Right lobe of liver (tissue), 6 donors: ENCODE measurements at regions not wholly inside any gene's neighbourhood (a gene's known extent, or its start where the extent isn't known, plus 50 kb on each side); places are given as distances from the start of the nearest gene placed in this dataset.

Experiments used
- ATAC-seq, 4 donors: fragments of 200-7000 bp; cut with Tn5 transposase; one replicate each; pipeline ENCODE4 v1.9.1; 2020; ENCODE audit warnings: mild to moderate bottlenecking in 4 of 4, moderate library complexity in 4 of 4
- DNase-seq, 3 donors: peaks; one replicate each; pipeline ENCODE4 v3.0.0-alpha.2; 2020
- H3K27ac ChIP-seq, 3 donors: fragments of 200-600 bp; one replicate each; pipeline ENCODE4 v1.8.0; 2022
- H3K27me3 ChIP-seq, 2 donors: fragments of 200-600 bp; one replicate each; pipeline ENCODE4 v1.8.0; 2022
- H3K36me3 ChIP-seq, 4 donors: fragments of 200-600 bp; sonication (generic) in 1 of 4; one replicate each; pipeline versions ENCODE4 v1.5.1 to v1.8.0; 2017 to 2022; ENCODE audit warnings: control low read depth in 1 of 4
- H3K4me1 ChIP-seq, 4 donors: fragments of 200-600 bp; sonication (generic) in 1 of 4; one replicate each; pipeline versions ENCODE4 v1.5.1 to v1.8.0; 2017 to 2022; ENCODE audit warnings: control low read depth in 1 of 4
- H3K4me3 ChIP-seq, 3 donors: fragments of 200-600 bp; one replicate each; pipeline ENCODE4 v1.8.0; 2022
- H3K9me3 ChIP-seq, 4 donors: fragments of 200-600 bp; sonication (generic) in 1 of 4; one replicate each; pipeline versions ENCODE4 v1.5.1 to v1.8.0; 2017 to 2022; ENCODE audit warnings: control low read depth in 1 of 4
- CTCF ChIP-seq, 4 donors: fragments of 200-600 bp in 3 of 4; fragments of 450-650 bp in 1 of 4; IDR thresholded peaks; one replicate each; pipeline versions ENCODE4 v1.5.1 to v1.8.0; 2016 to 2022; ENCODE audit warnings: antibody characterized with exemption in 4 of 4, mild to moderate bottlenecking in 2 of 4
- POLR2A ChIP-seq: fragments of 450-650 bp; IDR thresholded peaks from one replicate; pipeline ENCODE4 v1.6.1; 2017; ENCODE audit warnings: antibody characterized with exemption, mild to moderate bottlenecking
- WGBS: methylation state at CpG from one replicate; pipeline ENCODE4 v1.1.6; 2018; ENCODE audit warnings: low coverage, low lambda C conversion rate; ENCODE audit not compliant: insufficient coverage; ENCODE audit errors: missing lambda C conversion rate; 5-methylcytosine and 5-hydroxymethylcytosine counted together
- intact Hi-C, 2 donors: fragments of 100-400 bp; cut with DNase I; formaldehyde crosslinking; loops; one replicate each; pipeline versions ENCODE4 v1.11.2 to v1.14.1; 2022
- donor health status: DM: no; HTN: yes; CAD: no.
- donor health status: DM: no; HTN: no; CAD: no.
- donor health status: DM: no; HTN: no; CAD: no.
- donor health status: DM: no; HTN: yes; CAD: no.
- donor health status: DM: no; HTN: yes; CAD: no.

GRCh38 chr6:47381036-47381435 lies 71.3 kb upstream of the TNFRSF21 start:
- ATAC-seq (no peak), DNase-seq (no peak)
- Histone ChIP-seq H3K4me3 (no peak overlapping the region), H3K27ac (no peak overlapping the region), H3K27me3 (no peaks in the 10 kb centered on the region), H3K4me1 (no peaks in the 10 kb centered on the region), H3K36me3 (no peaks in the 10 kb centered on the region), H3K9me3 (no peaks in the 10 kb centered on the region)
- intact Hi-C loops, result no loop called here
- TF ChIP-seq CTCF (IDR thresholded peaks at IDR 0.05), result no peak
- TF ChIP-seq POLR2A, result no peak
- 71% methylated on average over 2 of the region's 2 CpGs for WGBS

- DNase-seq (no peak), ATAC-seq (no peak)
- no peaks in the 10 kb centered on the region for H3K36me3 ChIP-seq
- H3K9me3 ChIP-seq, result no peaks in the 10 kb centered on the region
- H3K4me1 ChIP-seq, result no peaks in the 10 kb centered on the region
- H3K4me3 ChIP-seq, result no peak overlapping the region
- no peak overlapping the region for H3K27ac ChIP-seq
- 90% methylated on average over 1 of the region's 1 CpG for WGBS
- no peak for TF ChIP-seq POLR2A
- no peak for TF ChIP-seq CTCF (IDR thresholded peaks at IDR 0.05)
- no peaks in the 10 kb centered on the region for H3K27me3 ChIP-seq
- intact Hi-C loops, result no loop called here
Measured at GRCh38 chr6:47383360-47383759, 73.7 kb upstream of the TNFRSF21 start.

GRCh38 chr6:47391675-47392074 lies 82.0 kb upstream of the TNFRSF21 start:
- Histone ChIP-seq H3K27ac (no peak overlapping the region), H3K27me3 (no peaks in the 10 kb centered on the region), H3K4me1 (no peaks in the 10 kb centered on the region), H3K36me3 (no peaks in the 10 kb centered on the region), H3K4me3 (no peak overlapping the region), H3K9me3 (no peaks in the 10 kb centered on the region)
- intact Hi-C loops, result no loop called here
- ATAC-seq, result no peak
- TF ChIP-seq CTCF (IDR thresholded peaks at IDR 0.05) (no peak), POLR2A (no peak)
- no peak for DNase-seq

- Histone ChIP-seq H3K9me3 (no peaks in the 10 kb centered on the region), H3K27me3 (no peaks in the 10 kb centered on the region), H3K4me1 (no peaks in the 10 kb centered on the region), H3K36me3 (no peaks in the 10 kb centered on the region), H3K27ac (no peak overlapping the region), H3K4me3 (no peak overlapping the region)
- intact Hi-C loops, result no loop called here
- no peak for TF ChIP-seq POLR2A
- no peak for TF ChIP-seq CTCF (IDR thresholded peaks at IDR 0.05)
- no peak for ATAC-seq
- DNase-seq, result no peak
- 100% methylated on average over 1 of the region's 1 CpG for WGBS
Measured at GRCh38 chr6:47392251-47392650, 82.5 kb upstream of the TNFRSF21 start.

- no peak for ATAC-seq
- intact Hi-C loops, result no loop called here
- 87% methylated on average over 2 of the region's 2 CpGs for WGBS
Measured at GRCh38 chr6:47396401-47397069, 81.1 kb upstream of the CD2AP start.

More at GRCh38 chr6:47396401-47397069, 81.1 kb upstream of the CD2AP start:
- no peak overlapping the region for H3K27ac ChIP-seq
- TF ChIP-seq POLR2A (no peak), CTCF (IDR thresholded peaks at IDR 0.05) (no peak)
- DNase-seq, result no peak
- H3K4me1 ChIP-seq, result no peaks in the 10 kb centered on the region
- H3K9me3 ChIP-seq, result no peaks in the 10 kb centered on the region
- no peak overlapping the region for H3K4me3 ChIP-seq
- H3K36me3 ChIP-seq, result no peaks in the 10 kb centered on the region
- H3K27me3 ChIP-seq, result no peaks in the 10 kb centered on the region
